Body of pancreas (tissue), 4 donors: ENCODE measurements at regions not wholly inside any gene's neighbourhood (a gene's known extent, or its start where the extent isn't known, plus 50 kb on each side); places are given as distances from the start of the nearest gene placed in this dataset.

Experiments
- CTCF ChIP-seq, 7 experiments: fragments of 450-650 bp in 4 of 7; fragments of 200-600 bp in 3 of 7; sonication (generic) in 3 of 7; IDR thresholded peaks; one replicate each; pipeline ENCODE4 v1.5.1; 2016 to 2019; ENCODE audit warnings: antibody characterized with exemption in 7 of 7
- POLR2A ChIP-seq, 3 donors: fragments of 450-650 bp; IDR thresholded peaks; one replicate each; pipeline ENCODE4 v1.6.1; 2016; ENCODE audit warnings: antibody characterized with exemption in 3 of 3, mild to moderate bottlenecking in 2 of 3

DNA sequence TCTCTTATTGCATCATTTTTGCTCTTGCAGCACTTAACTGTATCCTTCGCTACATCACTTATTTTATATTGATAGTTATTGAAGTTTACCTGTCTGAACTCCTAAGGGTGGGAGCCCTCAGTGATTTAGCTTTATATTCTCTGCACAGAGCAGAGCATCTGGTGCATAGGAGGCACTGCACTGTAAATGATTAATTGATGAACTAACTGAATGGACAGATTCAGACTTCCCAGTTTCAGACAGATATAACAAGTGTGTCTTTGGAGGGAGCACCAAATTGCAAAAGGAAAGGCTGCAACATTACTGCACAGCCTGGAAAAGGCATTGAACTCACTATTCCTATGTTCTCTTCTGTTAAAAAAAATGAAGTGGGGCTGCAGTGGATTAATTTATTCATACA is 160.3 kb downstream of the EDN1 start:
- TF ChIP-seq POLR2A (IDR thresholded peaks at IDR 0.05) (no peak), CTCF (IDR thresholded peaks at IDR 0.05) (no peak)
